Neural progenitor cell (in vitro differentiated cells): ENCODE measurements at regions not wholly inside any gene's neighbourhood (a gene's known extent, or its start where the extent isn't known, plus 50 kb on each side); places are given as distances from the start of the nearest gene placed in this dataset.

Experiments used
- EZH2 ChIP-seq: fragments of 200-600 bp; sonication (generic); IDR thresholded peaks from 2 replicates; pipeline ENCODE4 v1.6.1; 2017; ENCODE audit warnings: antibody characterized with exemption, mild to moderate bottlenecking, moderate library complexity
- EZH2phosphoT487 ChIP-seq: fragments of 200-600 bp; sonication (generic); IDR thresholded peaks from 2 replicates; pipeline ENCODE4 v1.6.1; 2017; ENCODE audit warnings: antibody characterized with exemption
- TF ChIP-seq, protein P1 (sequence below): fragments of 200-600 bp; sonication (generic); IDR thresholded peaks from 2 replicates; pipeline ENCODE4 v1.5.1; 2017; ENCODE audit warnings: antibody characterized with exemption, mild to moderate bottlenecking

DNA sequence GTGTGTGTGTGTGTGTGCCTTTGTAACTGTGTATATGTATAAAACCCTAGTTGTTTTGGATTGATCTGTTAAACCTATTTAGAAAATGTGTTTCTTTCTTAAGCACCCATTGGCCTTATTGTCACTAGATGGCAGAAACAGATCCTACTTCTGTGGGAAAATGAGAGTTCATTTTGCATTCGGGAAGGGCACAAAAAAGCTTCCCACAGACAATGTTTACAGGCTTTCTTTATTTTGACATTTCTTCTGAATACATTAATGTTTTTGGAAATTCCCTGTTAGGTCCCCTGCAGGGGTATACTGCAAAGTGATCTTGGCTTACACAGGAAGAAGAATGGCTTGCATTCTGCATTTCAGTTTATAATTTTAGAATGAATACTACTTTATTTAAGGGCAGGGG, 481.8 kb upstream of the ARRDC3 start:
- TF ChIP-seq, protein P1, sequence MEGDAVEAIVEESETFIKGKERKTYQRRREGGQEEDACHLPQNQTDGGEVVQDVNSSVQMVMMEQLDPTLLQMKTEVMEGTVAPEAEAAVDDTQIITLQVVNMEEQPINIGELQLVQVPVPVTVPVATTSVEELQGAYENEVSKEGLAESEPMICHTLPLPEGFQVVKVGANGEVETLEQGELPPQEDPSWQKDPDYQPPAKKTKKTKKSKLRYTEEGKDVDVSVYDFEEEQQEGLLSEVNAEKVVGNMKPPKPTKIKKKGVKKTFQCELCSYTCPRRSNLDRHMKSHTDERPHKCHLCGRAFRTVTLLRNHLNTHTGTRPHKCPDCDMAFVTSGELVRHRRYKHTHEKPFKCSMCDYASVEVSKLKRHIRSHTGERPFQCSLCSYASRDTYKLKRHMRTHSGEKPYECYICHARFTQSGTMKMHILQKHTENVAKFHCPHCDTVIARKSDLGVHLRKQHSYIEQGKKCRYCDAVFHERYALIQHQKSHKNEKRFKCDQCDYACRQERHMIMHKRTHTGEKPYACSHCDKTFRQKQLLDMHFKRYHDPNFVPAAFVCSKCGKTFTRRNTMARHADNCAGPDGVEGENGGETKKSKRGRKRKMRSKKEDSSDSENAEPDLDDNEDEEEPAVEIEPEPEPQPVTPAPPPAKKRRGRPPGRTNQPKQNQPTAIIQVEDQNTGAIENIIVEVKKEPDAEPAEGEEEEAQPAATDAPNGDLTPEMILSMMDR, result no peak
- no peak for TF ChIP-seq EZH2
- TF ChIP-seq EZH2phosphoT487, result no peak
